Uterus (tissue), 3 donors: ENCODE measurements at regions not wholly inside any gene's neighbourhood (a gene's known extent, or its start where the extent isn't known, plus 50 kb on each side); places are given as distances from the start of the nearest gene placed in this dataset.

Experiments used
- DNase-seq, 2 donors: peaks; one replicate each; pipeline ENCODE4 v3.0.0-alpha.2; 2019 to 2020
- H3K27ac ChIP-seq, 2 donors: fragments of 200-600 bp; sonication (generic); 1 replicate in 1 of 2; 2 replicates in 1 of 2; pipeline ENCODE4 v1.5.1; 2016 to 2018
- H3K27me3 ChIP-seq, 2 donors: fragments of 200-600 bp; sonication (generic); one replicate each; pipeline ENCODE4 v1.5.1; 2018 to 2019; ENCODE audit warnings: control low read depth in 1 of 2
- H3K36me3 ChIP-seq, 2 donors: fragments of 200-600 bp; sonication (generic); one replicate each; pipeline ENCODE4 v1.5.1; 2019; ENCODE audit warnings: control low read depth in 1 of 2
- H3K4me1 ChIP-seq, 2 donors: fragments of 200-600 bp; sonication (generic); one replicate each; pipeline ENCODE4 v1.5.1; 2018 to 2019; ENCODE audit warnings: control low read depth in 1 of 2
- H3K4me3 ChIP-seq, 2 donors: fragments of 200-600 bp; sonication (generic); 1 replicate in 1 of 2; 2 replicates in 1 of 2; pipeline ENCODE4 v1.5.1; 2018 to 2019; ENCODE audit warnings: mild to moderate bottlenecking in 1 of 2
- H3K9me3 ChIP-seq, 2 donors: fragments of 200-600 bp; sonication (generic); one replicate each; pipeline ENCODE4 v1.5.1; 2019; ENCODE audit warnings: control low read depth in 1 of 2
- CTCF ChIP-seq, 4 experiments: fragments of 200-600 bp in 2 of 4; fragments of 450-650 bp in 2 of 4; sonication (generic) in 2 of 4; IDR thresholded peaks; one replicate each; pipeline ENCODE4 v1.5.1; 2016 to 2019; ENCODE audit warnings: antibody characterized with exemption in 4 of 4, mild to moderate bottlenecking in 2 of 4, moderate library complexity in 1 of 4
- POLR2A ChIP-seq, 2 donors: fragments of 450-650 bp; IDR thresholded peaks; one replicate each; pipeline ENCODE4 v1.6.1; 2016; ENCODE audit warnings: antibody characterized with exemption in 2 of 2, mild to moderate bottlenecking in 1 of 2, moderate library complexity in 1 of 2
- intact Hi-C: fragments of 100-400 bp; cut with DNase I; formaldehyde crosslinking; loops from one replicate; pipeline ENCODE4 v1.15.1; 2023; ENCODE audit warnings: low total_unique reads
- donor health status: DM: yes; HTN: yes; CAD: no.

GRCh38 chr1:191695865-191696264 lies 462.4 kb upstream of the RGS18 start:
- peaks cover 0 to 2% of the 10 kb centered on the region in 2 donors for H3K36me3 ChIP-seq
- intact Hi-C loops, result no loop called here
- H3K27ac ChIP-seq, result no peak overlapping the region
- no peak overlapping the region for H3K4me3 ChIP-seq
- H3K4me1 ChIP-seq, result no peaks in the 10 kb centered on the region
- TF ChIP-seq CTCF (IDR thresholded peaks at IDR 0.05) (no peak), POLR2A (IDR thresholded peaks at IDR 0.05) (no peak)
- DNase-seq, result no peak
- no peaks in the 10 kb centered on the region for H3K27me3 ChIP-seq
- no peaks in the 10 kb centered on the region for H3K9me3 ChIP-seq

- TF ChIP-seq CTCF (IDR thresholded peaks at IDR 0.05) (no peak), POLR2A (IDR thresholded peaks at IDR 0.05) (no peak)
- H3K4me1 ChIP-seq, result no peaks in the 10 kb centered on the region
- no peaks in the 10 kb centered on the region for H3K27me3 ChIP-seq
- no peak for DNase-seq
- peaks cover 0 to 2% of the 10 kb centered on the region in 2 donors for H3K36me3 ChIP-seq
- no peaks in the 10 kb centered on the region for H3K9me3 ChIP-seq
- intact Hi-C loops, result no loop called here
- no peak overlapping the region for H3K4me3 ChIP-seq
- H3K27ac ChIP-seq, result no peak overlapping the region
Measured at GRCh38 chr1:191696354-191696753, 461.9 kb upstream of the RGS18 start.

GRCh38 chr1:191697556-191697955 lies 460.7 kb upstream of the RGS18 start:
- H3K36me3 ChIP-seq, result peaks cover 0 to 2% of the 10 kb centered on the region in 2 donors
- no peak for DNase-seq

GRCh38 chr1:191698246-191698645 lies 460.0 kb upstream of the RGS18 start:
- no peaks in the 10 kb centered on the region for H3K4me1 ChIP-seq
- no peak overlapping the region for H3K4me3 ChIP-seq
- no peak for DNase-seq
- no peaks in the 10 kb centered on the region for H3K27me3 ChIP-seq
- H3K27ac ChIP-seq, result no peak overlapping the region
- intact Hi-C loops, result no loop called here
- H3K36me3 ChIP-seq, result peaks cover 0 to 2% of the 10 kb centered on the region in 2 donors
- no peaks in the 10 kb centered on the region for H3K9me3 ChIP-seq
- TF ChIP-seq POLR2A (IDR thresholded peaks at IDR 0.05), result no peak
- TF ChIP-seq CTCF (IDR thresholded peaks at IDR 0.05), result no peak

More at GRCh38 chr1:191697556-191697955, 460.7 kb upstream of the RGS18 start:
- intact Hi-C loops, result no loop called here
- Histone ChIP-seq H3K4me3 (no peak overlapping the region), H3K4me1 (no peaks in the 10 kb centered on the region), H3K27me3 (no peaks in the 10 kb centered on the region), H3K9me3 (no peaks in the 10 kb centered on the region), H3K27ac (no peak overlapping the region)
- TF ChIP-seq POLR2A (IDR thresholded peaks at IDR 0.05) (no peak), CTCF (IDR thresholded peaks at IDR 0.05) (no peak)

GRCh38 chr1:191699343-191699742 lies 458.9 kb upstream of the RGS18 start:
- H3K36me3 ChIP-seq, result peaks cover 0 to 2% of the 10 kb centered on the region in 2 donors
- no peak for TF ChIP-seq POLR2A (IDR thresholded peaks at IDR 0.05)
- no peak for TF ChIP-seq CTCF (IDR thresholded peaks at IDR 0.05)
- no peaks in the 10 kb centered on the region for H3K9me3 ChIP-seq
- H3K4me1 ChIP-seq, result no peaks in the 10 kb centered on the region
- no peaks in the 10 kb centered on the region for H3K27me3 ChIP-seq
- H3K27ac ChIP-seq, result no peak overlapping the region
- no peak overlapping the region for H3K4me3 ChIP-seq
- intact Hi-C loops, result no loop called here
- no peak for DNase-seq
